Glutamatergic neuron (in vitro differentiated cells): ENCODE measurements at regions not wholly inside any gene's neighbourhood (a gene's known extent, or its start where the extent isn't known, plus 50 kb on each side); places are given as distances from the start of the nearest gene placed in this dataset.

Experiments used
- DNase-seq: peaks from one replicate; pipeline ENCODE4 v3.0.0; 2022
- H3K27ac Mint-ChIP-seq: one replicate; pipeline ENCODE4 v1.8.0; 2020; ENCODE audit warnings: mild to moderate bottlenecking, mixed read lengths, inconsistent platforms; ENCODE audit not compliant: unreplicated experiment
- H3K27me3 Mint-ChIP-seq: one replicate; pipeline ENCODE4 v1.8.0; 2020; ENCODE audit warnings: mild to moderate bottlenecking, moderate library complexity, mixed read lengths, inconsistent platforms; ENCODE audit not compliant: unreplicated experiment
- H3K36me3 Mint-ChIP-seq: one replicate; pipeline ENCODE4 v1.8.0; 2020; ENCODE audit warnings: mild to moderate bottlenecking, mixed read lengths, inconsistent platforms; ENCODE audit not compliant: unreplicated experiment
- H3K4me1 Mint-ChIP-seq: one replicate; pipeline ENCODE4 v1.8.0; 2020; ENCODE audit warnings: mild to moderate bottlenecking, low read depth, mixed read lengths, inconsistent platforms; ENCODE audit not compliant: unreplicated experiment
- H3K4me3 Mint-ChIP-seq: one replicate; pipeline ENCODE4 v1.8.0; 2020; ENCODE audit warnings: mild to moderate bottlenecking, mixed read lengths, inconsistent platforms; ENCODE audit not compliant: unreplicated experiment
- H3K9me3 Mint-ChIP-seq: one replicate; pipeline ENCODE4 v1.8.0; 2020; ENCODE audit warnings: mild to moderate bottlenecking, moderate library complexity, mixed read lengths, inconsistent platforms; ENCODE audit not compliant: unreplicated experiment
- TF ChIP-seq, protein P1 (sequence below): fragments of 200-600 bp; sonication (generic); IDR thresholded peaks from one replicate; pipeline ENCODE4 v1.5.0; 2021; ENCODE audit not compliant: partially characterized antibody, unreplicated experiment

DNA sequence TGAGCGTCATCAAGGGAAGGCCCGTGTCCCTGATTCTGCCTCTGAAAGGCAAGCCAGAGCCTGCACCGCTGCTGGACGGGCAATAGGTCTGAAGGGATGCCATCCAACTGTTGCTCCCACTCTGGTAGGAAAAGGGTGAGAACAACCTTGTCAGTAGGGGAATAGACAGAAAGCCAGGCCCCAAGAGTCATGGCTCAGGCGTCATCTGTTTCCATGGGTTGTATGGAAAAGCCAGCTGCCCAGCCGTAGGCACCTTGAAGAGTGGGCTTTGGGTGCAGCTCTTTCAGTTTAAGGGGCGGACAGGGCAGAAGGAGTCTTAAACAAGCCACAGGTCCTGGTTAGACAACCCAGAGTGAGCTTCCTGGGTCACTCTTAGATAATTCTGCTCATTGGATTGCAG, 66.5 kb downstream of the RNF6 start:
- no peaks in the 10 kb centered on the region for H3K27me3 Mint-ChIP-seq

DNA sequence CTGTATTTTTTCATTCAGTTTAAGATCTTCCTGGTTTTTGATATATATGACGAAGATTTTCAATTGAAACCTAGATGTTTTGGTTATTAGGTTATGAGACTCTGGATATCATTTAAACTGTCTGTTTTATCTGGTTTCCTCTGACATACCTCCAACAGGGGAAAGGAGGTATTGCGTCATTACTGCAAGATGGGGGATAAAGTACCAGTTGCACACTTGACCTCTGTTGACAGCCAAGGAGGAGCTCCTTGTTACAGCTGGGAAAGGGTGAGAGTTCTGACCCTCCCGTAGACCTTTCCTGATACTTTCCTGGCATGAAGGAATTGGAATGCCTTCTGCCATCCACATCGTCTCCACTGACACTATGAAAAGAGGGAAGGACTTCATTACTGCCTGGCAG, 82.0 kb upstream of the SHISA2 start:
- Mint-ChIP-seq H3K4me1 (no peaks in the 10 kb centered on the region), H3K36me3 (no peaks in the 10 kb centered on the region), H3K9me3 (no peaks in the 10 kb centered on the region), H3K27me3 (peaks cover under 1% of the 10 kb centered on the region), H3K27ac (no peak overlapping the region), H3K4me3 (no peak overlapping the region)
- TF ChIP-seq, protein P1, sequence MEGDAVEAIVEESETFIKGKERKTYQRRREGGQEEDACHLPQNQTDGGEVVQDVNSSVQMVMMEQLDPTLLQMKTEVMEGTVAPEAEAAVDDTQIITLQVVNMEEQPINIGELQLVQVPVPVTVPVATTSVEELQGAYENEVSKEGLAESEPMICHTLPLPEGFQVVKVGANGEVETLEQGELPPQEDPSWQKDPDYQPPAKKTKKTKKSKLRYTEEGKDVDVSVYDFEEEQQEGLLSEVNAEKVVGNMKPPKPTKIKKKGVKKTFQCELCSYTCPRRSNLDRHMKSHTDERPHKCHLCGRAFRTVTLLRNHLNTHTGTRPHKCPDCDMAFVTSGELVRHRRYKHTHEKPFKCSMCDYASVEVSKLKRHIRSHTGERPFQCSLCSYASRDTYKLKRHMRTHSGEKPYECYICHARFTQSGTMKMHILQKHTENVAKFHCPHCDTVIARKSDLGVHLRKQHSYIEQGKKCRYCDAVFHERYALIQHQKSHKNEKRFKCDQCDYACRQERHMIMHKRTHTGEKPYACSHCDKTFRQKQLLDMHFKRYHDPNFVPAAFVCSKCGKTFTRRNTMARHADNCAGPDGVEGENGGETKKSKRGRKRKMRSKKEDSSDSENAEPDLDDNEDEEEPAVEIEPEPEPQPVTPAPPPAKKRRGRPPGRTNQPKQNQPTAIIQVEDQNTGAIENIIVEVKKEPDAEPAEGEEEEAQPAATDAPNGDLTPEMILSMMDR: peak; percentile 17
- no peak for DNase-seq

More for the DNA sequence above, 66.5 kb downstream of the RNF6 start:
- DNase-seq: no peak
- Mint-ChIP-seq H3K27ac (no peak overlapping the region), H3K9me3 (no peaks in the 10 kb centered on the region), H3K36me3 (no peaks in the 10 kb centered on the region), H3K4me3 (no peak overlapping the region), H3K4me1 (no peaks in the 10 kb centered on the region)
- TF ChIP-seq, protein P1: no peak

DNA sequence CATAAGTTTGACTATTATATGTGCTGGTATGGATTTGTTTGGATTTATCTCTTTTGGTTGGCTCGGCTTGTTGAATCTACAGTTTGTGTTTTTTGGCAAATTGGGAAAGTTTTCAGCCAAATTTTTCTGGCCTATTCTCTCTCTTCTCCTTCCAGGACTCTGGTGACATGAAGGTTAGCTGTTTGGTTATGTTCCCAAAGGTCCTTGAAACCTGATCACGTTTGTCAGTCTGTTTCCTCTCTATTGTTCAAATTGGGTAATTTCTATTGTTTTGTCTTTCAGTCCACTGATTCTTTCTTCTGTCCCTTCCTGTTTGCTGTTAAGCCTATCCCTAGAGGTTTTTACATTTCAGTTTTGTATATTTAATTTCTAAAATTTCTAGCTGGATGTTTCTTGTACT, 81.5 kb upstream of the SHISA2 start:
- H3K4me1 Mint-ChIP-seq: no peaks in the 10 kb centered on the region
- no peaks in the 10 kb centered on the region for H3K9me3 Mint-ChIP-seq
- peaks cover 2% of the 10 kb centered on the region for H3K27me3 Mint-ChIP-seq
- no peaks in the 10 kb centered on the region for H3K36me3 Mint-ChIP-seq
- TF ChIP-seq, protein P1: no peak
- DNase-seq: no peak
- H3K27ac Mint-ChIP-seq: no peak overlapping the region
- H3K4me3 Mint-ChIP-seq: no peak overlapping the region

DNA sequence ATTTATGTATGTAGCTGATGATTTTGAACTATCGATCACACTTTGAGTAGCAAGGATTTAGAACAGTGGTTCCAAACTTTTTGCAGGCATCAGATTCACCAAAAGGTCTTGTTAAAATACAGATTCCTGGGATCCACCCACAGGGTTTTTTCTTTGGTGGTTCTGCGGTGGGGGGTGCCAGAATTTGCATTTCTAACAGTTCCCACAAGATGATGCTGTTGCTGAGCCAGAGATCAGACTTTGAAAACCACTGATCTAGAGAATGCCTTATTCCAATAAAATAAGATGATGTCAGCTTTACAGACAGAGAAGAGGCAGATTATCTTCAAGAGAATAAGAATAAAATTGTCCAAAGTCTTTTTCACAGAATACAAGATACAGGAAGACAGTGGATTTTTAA, 80.9 kb upstream of the SHISA2 start:
- no peaks in the 10 kb centered on the region for H3K9me3 Mint-ChIP-seq
- peaks cover 2% of the 10 kb centered on the region for H3K27me3 Mint-ChIP-seq
- H3K36me3 Mint-ChIP-seq: no peaks in the 10 kb centered on the region
- no peak overlapping the region for H3K27ac Mint-ChIP-seq
- TF ChIP-seq, protein P1: no peak
- H3K4me1 Mint-ChIP-seq: no peaks in the 10 kb centered on the region
- H3K4me3 Mint-ChIP-seq: no peak overlapping the region
- no peak for DNase-seq

DNA sequence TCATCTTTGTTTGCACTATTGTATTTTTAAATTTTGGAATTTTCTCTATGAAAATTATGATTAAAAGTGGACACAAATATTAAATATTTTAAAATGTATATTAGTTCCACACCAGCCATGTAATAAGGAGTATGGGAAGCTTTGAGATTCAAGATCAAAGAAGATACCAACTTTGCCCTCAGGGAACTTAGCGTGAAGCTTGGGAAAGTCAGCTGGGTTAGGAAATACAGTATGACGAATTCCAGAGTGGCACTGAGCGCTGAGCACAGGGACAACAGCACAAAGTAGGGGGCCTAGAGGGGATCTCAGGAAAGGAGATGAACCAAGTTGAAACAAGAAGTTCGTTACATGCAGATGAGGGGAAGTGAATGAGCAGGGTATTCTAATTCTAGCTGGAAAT, 76.9 kb upstream of the SHISA2 start:
- TF ChIP-seq, protein P1: no peak
- H3K4me3 Mint-ChIP-seq: no peak overlapping the region
- H3K27ac Mint-ChIP-seq: no peak overlapping the region
- peaks cover 2% of the 10 kb centered on the region for H3K27me3 Mint-ChIP-seq
- H3K4me1 Mint-ChIP-seq: no peaks in the 10 kb centered on the region
- DNase-seq: no peak
- no peaks in the 10 kb centered on the region for H3K36me3 Mint-ChIP-seq
- no peaks in the 10 kb centered on the region for H3K9me3 Mint-ChIP-seq
